GM12865 (cell line): ENCODE measurements at regions not wholly inside any gene's neighbourhood (a gene's known extent, or its start where the extent isn't known, plus 50 kb on each side); places are given as distances from the start of the nearest gene placed in this dataset.
A peak's percentile ranks its signal among the peaks of the same experiment; 100 is the strongest.

Source experiments
- DNase-seq: peaks from one replicate; pipeline ENCODE4 v3.0.0; 2010; ENCODE audit warnings: low read depth
- H3K4me3 ChIP-seq: 2 replicates; pipeline ENCODE4 v1.5.1; 2011; ENCODE audit warnings: mild to moderate bottlenecking, low read depth, low read length, control low read depth
- TF ChIP-seq, protein P1 (sequence below): IDR thresholded peaks from 2 replicates; pipeline ENCODE4 v1.5.1; 2011; ENCODE audit warnings: low read length, control low read depth, low read depth, inconsistent platforms; ENCODE audit not compliant: insufficient read depth; ENCODE audit errors: missing control alignments

DNA sequence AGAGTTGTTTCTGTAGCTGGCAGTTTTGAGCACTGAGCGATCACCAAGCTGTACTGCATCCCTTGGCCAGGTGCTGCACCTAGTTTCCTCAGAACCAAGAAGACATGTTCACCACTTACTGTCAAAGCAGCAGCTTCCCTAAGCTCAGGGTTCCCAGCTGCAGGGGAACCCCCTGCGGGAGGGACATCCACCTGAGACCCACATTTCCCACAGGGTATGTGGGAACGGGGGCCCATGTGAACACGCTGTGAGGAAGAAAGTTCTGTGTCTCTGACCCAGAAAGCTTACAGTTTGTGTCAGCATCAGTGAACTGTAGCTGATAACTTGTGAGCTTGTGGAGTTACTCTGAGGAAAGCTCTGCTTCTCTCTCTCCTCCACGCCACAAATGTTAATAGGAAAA lies 436.8 kb upstream of the IGFBP3 start:
- TF ChIP-seq, protein P1, sequence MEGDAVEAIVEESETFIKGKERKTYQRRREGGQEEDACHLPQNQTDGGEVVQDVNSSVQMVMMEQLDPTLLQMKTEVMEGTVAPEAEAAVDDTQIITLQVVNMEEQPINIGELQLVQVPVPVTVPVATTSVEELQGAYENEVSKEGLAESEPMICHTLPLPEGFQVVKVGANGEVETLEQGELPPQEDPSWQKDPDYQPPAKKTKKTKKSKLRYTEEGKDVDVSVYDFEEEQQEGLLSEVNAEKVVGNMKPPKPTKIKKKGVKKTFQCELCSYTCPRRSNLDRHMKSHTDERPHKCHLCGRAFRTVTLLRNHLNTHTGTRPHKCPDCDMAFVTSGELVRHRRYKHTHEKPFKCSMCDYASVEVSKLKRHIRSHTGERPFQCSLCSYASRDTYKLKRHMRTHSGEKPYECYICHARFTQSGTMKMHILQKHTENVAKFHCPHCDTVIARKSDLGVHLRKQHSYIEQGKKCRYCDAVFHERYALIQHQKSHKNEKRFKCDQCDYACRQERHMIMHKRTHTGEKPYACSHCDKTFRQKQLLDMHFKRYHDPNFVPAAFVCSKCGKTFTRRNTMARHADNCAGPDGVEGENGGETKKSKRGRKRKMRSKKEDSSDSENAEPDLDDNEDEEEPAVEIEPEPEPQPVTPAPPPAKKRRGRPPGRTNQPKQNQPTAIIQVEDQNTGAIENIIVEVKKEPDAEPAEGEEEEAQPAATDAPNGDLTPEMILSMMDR = no peak
- H3K4me3 ChIP-seq = no peak overlapping the region
- DNase-seq = peak; percentile 30

DNA sequence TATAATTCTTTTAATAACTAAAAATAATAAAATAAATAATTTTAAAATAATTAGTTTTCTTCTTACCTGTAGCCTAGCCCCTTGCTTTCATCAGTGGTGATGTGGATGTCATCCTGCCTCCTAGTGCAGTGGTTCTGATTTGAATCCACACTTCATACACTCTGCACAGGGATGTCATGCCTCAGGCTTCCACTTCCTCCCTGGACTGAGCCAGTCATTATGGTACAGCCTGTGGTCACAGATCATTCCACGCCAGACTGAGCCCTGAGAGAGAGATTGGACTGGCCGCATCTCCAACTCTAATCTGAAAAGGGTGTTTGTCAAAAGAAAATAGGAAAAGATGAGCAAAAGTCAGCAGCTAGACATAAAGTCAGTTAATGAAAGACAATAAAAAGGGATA lies 436.2 kb upstream of the IGFBP3 start:
- H3K4me3 ChIP-seq = no peak overlapping the region
- TF ChIP-seq, protein P1 = no peak
- DNase-seq = peak; percentile 73

DNA sequence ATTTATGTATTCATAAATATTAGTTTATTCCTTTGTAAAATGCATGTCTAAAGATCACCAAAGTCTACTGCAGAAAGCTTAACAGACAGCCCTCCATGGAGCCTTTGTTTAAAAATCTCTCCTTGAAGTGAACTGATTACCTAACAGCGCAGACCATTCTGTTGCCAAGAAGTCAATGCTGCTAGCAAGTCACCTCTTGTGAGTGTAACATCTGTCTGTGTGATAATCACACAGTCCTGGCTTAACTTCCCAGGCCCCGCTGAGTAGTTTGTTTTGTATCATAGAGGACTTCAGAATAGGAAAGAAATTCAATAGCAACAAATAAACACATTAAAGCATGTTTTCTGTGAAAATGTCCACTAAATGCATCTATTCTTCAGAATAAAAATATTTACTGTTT lies 435.3 kb upstream of the IGFBP3 start:
- TF ChIP-seq, protein P1 = no peak
- no peak for DNase-seq
- H3K4me3 ChIP-seq = no peak overlapping the region

DNA sequence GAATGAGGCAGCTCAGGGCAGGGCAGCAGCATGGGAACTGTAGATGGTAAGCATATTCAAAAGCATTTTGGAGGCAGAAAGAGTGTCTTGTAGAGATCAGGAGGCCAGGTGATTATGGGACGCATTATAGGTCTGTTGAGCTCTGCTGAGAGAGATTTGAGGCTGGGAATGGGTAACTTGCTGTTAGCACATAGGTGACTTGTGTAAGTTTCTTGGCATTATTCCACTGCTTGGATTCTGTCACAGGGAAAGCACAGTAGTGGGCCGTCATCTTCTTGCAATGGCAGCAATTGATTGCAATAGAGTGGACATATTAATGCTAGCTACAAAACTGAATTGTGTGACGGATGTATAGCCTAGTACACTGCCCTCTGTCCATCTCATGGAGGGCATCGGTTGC lies 434.3 kb upstream of the IGFBP3 start:
- TF ChIP-seq, protein P1 = no peak
- DNase-seq = no peak
- H3K4me3 ChIP-seq = no peak overlapping the region

DNA sequence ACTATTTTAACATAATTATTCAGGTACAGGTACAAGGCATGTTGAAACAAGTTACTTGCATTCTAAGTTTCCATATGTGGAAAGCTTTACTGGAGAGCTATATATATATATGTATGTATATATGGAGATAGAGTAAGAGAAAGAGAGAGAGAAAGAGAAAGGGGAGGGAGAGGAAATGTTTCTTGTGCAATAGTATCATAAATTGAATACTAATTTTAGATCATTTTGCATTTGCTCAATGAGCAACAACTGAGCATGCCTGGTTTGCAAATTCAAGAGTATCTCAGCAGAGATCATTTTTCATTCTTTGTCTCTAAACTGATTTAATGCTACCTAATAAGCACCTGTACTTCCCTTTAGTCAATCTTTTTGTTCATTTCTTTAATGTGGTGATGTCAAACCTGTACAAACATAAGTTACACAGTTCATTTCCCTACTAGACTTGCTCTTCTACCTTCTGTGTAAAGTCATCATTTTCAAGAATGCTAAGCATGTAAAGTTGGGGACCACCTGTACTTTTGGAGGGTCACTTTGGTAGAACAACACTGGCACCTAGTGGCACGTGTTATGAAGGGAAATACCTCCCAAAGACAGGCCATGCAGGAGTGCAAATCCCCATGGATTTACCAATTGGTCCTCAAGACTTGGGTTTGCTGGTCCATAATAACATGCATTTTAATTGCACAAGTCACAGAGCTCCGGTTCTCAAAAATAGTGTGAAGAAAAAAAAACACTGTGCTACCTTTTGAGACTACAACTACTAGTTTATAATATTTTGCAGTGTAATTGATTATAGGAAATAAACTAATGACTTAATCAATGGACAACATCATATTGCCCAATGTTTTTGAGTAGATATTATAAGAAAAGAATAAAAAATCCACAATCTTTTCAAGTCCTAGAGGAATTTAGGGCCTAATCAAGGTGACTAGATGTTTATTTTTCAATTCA lies 431.2 kb upstream of the IGFBP3 start:
- peak; percentile 69 for DNase-seq
- H3K4me3 ChIP-seq = no peak overlapping the region
- TF ChIP-seq, protein P1 = peak; percentile 72

DNA sequence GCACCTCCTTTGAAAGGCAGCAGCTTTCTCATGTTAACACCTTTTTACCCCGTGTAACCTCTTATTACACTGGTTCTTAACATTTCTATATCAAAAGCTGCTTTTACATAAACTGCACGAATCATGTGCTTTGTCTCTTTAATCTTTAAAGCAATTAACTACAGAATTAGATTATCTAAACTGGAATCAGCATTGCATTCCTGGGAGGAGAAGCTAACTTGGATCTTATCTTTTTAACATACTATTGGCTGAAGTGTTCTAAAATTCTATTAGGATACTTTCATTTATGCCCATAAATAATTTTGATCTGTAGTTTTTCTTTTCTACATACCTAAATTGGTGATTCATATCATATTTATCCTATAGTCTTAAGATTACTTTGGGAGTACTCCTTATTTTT lies 428.4 kb upstream of the IGFBP3 start:
- DNase-seq = no peak
- TF ChIP-seq, protein P1 = no peak
- no peak overlapping the region for H3K4me3 ChIP-seq
